ENCODE measurements at regions not wholly inside any gene's neighbourhood (a gene's known extent, or its start where the extent isn't known, plus 50 kb on each side); places are given as distances from the start of the nearest gene placed in this dataset.

DNA sequence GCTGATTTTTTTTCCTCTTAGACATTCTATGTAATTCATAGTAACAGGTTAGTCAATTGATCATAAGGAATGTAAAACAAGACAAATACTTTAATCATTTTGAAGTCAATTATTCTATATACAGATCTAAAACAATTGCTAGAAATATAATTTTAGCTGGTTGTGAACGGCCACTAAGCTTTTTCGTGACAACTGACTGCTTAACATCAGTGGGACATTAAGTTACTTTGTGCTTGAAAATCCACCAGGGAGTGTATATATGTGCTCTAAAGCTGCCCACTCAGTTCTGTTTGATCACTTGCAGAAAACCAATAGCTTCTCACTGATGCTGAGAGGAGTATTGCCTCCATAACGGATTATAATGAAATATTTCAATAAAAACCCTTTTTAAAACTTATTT, 370.2 kb upstream of the CCNH start:
- 39% methylated on average over 3 of the region's 3 CpGs for WGBS (ENCODE audit: insufficient coverage, insufficient replicate concordance, low lambda C conversion rate, missing lambda C conversion rate)
- ChIA-PET SMC1A (ENCODE audit: uncharacterized antibody, unreplicated experiment) (interaction anchor here (0.6 to 4.2 kb wide), 3 partner anchors 13 to 929 kb away, joined by 3 to 40 read pairs (median 3); no protein-coding TSS in a partner anchor), CTCF (interaction anchor here (1.3 to 5.0 kb wide), 6 partner anchors 10 to 943 kb away, joined by 3 to 78 read pairs (median 25); no protein-coding TSS in a partner anchor), POLR2A (no interaction called here), RAD21 (ENCODE audit: unreplicated experiment) (interaction anchor here (6.2 kb wide), 1 partner anchor 907 kb away, joined by 48 read pairs; no protein-coding TSS in a partner anchor)
- Histone ChIP-seq H3K4me3 (no peak overlapping the region), H2AFZ (ENCODE audit: control insufficient read depth, low read depth, low read length) (no peak overlapping the region), H3K4me1 (ENCODE audit: control insufficient read depth, insufficient read depth, low read length) (no peaks in the 10 kb centered on the region), H3K9me3 (replicated peaks; ENCODE audit: control insufficient read depth, insufficient read depth, low read length) (no peaks in the 10 kb centered on the region), H3K4me2 (ENCODE audit: control insufficient read depth, insufficient read depth) (no peak overlapping the region), H3K27ac (ENCODE audit: control insufficient read depth, insufficient read depth) (no peak overlapping the region), H4K20me1 (ENCODE audit: control insufficient read depth, insufficient read depth) (no peaks in the 10 kb centered on the region), H3K79me2 (ENCODE audit: control insufficient read depth, insufficient read depth, low read length) (no peaks in the 10 kb centered on the region), H3K27me3 (replicated peaks in 1 of 2; ENCODE audit: control insufficient read depth in 2 of 2, insufficient read depth in 2 of 2, low read length in 1 of 2) (no peaks in the 10 kb centered on the region), H3K9ac (ENCODE audit: control insufficient read depth, insufficient read depth, low read length) (no peak overlapping the region), H3K36me3 (ENCODE audit: control insufficient read depth in 2 of 2, insufficient read depth in 2 of 2, low read length in 1 of 2) (no peaks in the 10 kb centered on the region)
- DNase-seq (ENCODE audit: low read depth, low spot score) (no peak), ATAC-seq (no peak), FAIRE-seq (no peak)
- in situ Hi-C loops (cut with MboI) (loop anchor here (5.0 kb wide), 1 partner anchor 904 kb away; no protein-coding TSS in a partner anchor), intact Hi-C loops (cut with micrococcal nuclease; ENCODE audit: unreplicated experiment) (loop anchor here (5.0 kb wide), 2 partner anchors 359 to 819 kb away; no protein-coding TSS in a partner anchor)
- no TSS peak for BruUV-seq (replicated peaks)
- TF ChIP-seq ZNF207 (IDR thresholded peaks at IDR 0.05; ENCODE audit: borderline replicate concordance) (no peak), RB1 (IDR thresholded peaks at IDR 0.05; ENCODE audit: borderline replicate concordance) (no peak), RCOR1 (conservative IDR thresholded peaks at IDR 0.05; ENCODE audit: low read depth, low read length) (no peak), JUNB (IDR thresholded peaks at IDR 0.05) (no peak), POLR2A (IDR thresholded peaks at IDR 0.05; ENCODE audit: low read depth, low read length) (no peak)
- TF ChIP-seq, protein P1, sequence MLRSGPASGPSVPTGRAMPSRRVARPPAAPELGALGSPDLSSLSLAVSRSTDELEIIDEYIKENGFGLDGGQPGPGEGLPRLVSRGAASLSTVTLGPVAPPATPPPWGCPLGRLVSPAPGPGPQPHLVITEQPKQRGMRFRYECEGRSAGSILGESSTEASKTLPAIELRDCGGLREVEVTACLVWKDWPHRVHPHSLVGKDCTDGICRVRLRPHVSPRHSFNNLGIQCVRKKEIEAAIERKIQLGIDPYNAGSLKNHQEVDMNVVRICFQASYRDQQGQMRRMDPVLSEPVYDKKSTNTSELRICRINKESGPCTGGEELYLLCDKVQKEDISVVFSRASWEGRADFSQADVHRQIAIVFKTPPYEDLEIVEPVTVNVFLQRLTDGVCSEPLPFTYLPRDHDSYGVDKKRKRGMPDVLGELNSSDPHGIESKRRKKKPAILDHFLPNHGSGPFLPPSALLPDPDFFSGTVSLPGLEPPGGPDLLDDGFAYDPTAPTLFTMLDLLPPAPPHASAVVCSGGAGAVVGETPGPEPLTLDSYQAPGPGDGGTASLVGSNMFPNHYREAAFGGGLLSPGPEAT (IDR thresholded peaks at IDR 0.05; ENCODE audit: low read depth), result no peak
- TF ChIP-seq, protein P2, sequence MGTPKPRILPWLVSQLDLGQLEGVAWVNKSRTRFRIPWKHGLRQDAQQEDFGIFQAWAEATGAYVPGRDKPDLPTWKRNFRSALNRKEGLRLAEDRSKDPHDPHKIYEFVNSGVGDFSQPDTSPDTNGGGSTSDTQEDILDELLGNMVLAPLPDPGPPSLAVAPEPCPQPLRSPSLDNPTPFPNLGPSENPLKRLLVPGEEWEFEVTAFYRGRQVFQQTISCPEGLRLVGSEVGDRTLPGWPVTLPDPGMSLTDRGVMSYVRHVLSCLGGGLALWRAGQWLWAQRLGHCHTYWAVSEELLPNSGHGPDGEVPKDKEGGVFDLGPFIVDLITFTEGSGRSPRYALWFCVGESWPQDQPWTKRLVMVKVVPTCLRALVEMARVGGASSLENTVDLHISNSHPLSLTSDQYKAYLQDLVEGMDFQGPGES (IDR thresholded peaks at IDR 0.05), result no peak

All from GM12878 (cell line).